Heart left ventricle (tissue), 16 donors: ENCODE measurements at regions not wholly inside any gene's neighbourhood (a gene's known extent, or its start where the extent isn't known, plus 50 kb on each side); places are given as distances from the start of the nearest gene placed in this dataset.

ENCODE experiments used
- ATAC-seq, 4 donors: fragments of 200-7000 bp; cut with Tn5 transposase; one replicate each; pipeline ENCODE4 v1.9.1; 2020 to 2022; ENCODE audit warnings: moderate library complexity in 4 of 4, mild to moderate bottlenecking in 3 of 4, moderate number of reproducible peaks in 1 of 4
- DNase-seq, 5 donors: peaks; one replicate each; pipeline ENCODE4 v3.0.0-alpha.2; 2020
- H3K27ac ChIP-seq, 12 donors: fragments of 200-600 bp; sonication (generic) in 4 of 12; one replicate each; pipeline versions ENCODE4 v1.5.0 to v1.8.0; 2016 to 2022; ENCODE audit warnings: mild to moderate bottlenecking in 2 of 12
- H3K27me3 ChIP-seq, 9 donors: fragments of 200-600 bp; sonication (generic) in 2 of 9; one replicate each; pipeline versions ENCODE4 v1.5.1 to v1.8.0; 2016 to 2022; ENCODE audit warnings: mild to moderate bottlenecking in 3 of 9
- H3K36me3 ChIP-seq, 9 donors: fragments of 200-600 bp; sonication (generic) in 2 of 9; one replicate each; pipeline versions ENCODE4 v1.5.0 to v1.8.0; 2018 to 2022; ENCODE audit warnings: mild to moderate bottlenecking in 2 of 9
- H3K4me1 ChIP-seq, 12 donors: fragments of 200-600 bp; sonication (generic) in 4 of 12; one replicate each; pipeline versions ENCODE4 v1.5.0 to v1.8.0; 2016 to 2022; ENCODE audit warnings: mild to moderate bottlenecking in 3 of 12
- H3K4me3 ChIP-seq, 12 donors: fragments of 200-600 bp; sonication (generic) in 4 of 12; one replicate each; pipeline versions ENCODE4 v1.5.0 to v1.8.0; 2017 to 2022; ENCODE audit warnings: mild to moderate bottlenecking in 9 of 12, moderate library complexity in 4 of 12
- H3K9me3 ChIP-seq, 12 donors: fragments of 200-600 bp; sonication (generic) in 4 of 12; one replicate each; pipeline versions ENCODE4 v1.5.0 to v1.8.0; 2016 to 2022; ENCODE audit warnings: mild to moderate bottlenecking in 1 of 12
- POLR2A ChIP-seq, 2 donors: fragments of 450-650 bp; IDR thresholded peaks; one replicate each; pipeline ENCODE4 v1.6.1; 2017; ENCODE audit warnings: antibody characterized with exemption in 2 of 2, mild to moderate bottlenecking in 2 of 2, moderate library complexity in 2 of 2
- WGBS, 4 donors: extraction: QIAGEN DNeasy Blood & Tissue Kit in 2 of 4; methylation state at CpG; one replicate each; pipeline versions ENCODE4 v1.1.5 to v1.1.7; 2013 to 2018; 5-methylcytosine and 5-hydroxymethylcytosine counted together
- intact Hi-C, 10 donors: fragments of 100-400 bp; cut with DNase I; formaldehyde crosslinking; loops; one replicate each; pipeline versions ENCODE4 v1.11.1 to v1.14.2; 2022
- TF ChIP-seq, protein P1 (sequence below), 12 donors: fragments of 200-600 bp; sonication (generic) in 4 of 12; IDR thresholded peaks; one replicate each; pipeline versions ENCODE4 v1.5.0 to v1.8.0; 2018 to 2022; ENCODE audit warnings: antibody characterized with exemption in 12 of 12, mild to moderate bottlenecking in 5 of 12
- donor health status: ischemic (EF 13 %, LVEDD 7.1; RV severe dilation, severe dysfunction).
- donor health status: healthy with polysubstance abuse.
- donor health status: DM: no; HTN: yes; CAD: no.
- donor health status: DM: no; HTN: no; CAD: no.
- donor health status: ischemic (EF 25% LVEDD 6.9; RV normal size, moderate dysfunction).
- donor health status: ischemic (EF 25% LVEDD 5.7; RV mildly dilated, moderate dysfunction).
- donor health status: healthy.
- donor health status: DM: yes; HTN: yes; CAD: no.
- donor health status: ischemic (EF 35%, LVEDD 5.7; RV mildly dilated, moderate dysfunction).
- donor health status: nonischemic (EF 11% LVEDD 7.7; RV severe dilation, severe dysfunction).
- donor health status: DM: yes; HTN: yes; CAD: no.
- donor health status: PGD.
- donor health status: ischemic (EF 29% LVEDD 5.4; RV normal size, mild dysfunction).
- donor health status: nonischemic (EF 23%, LVEDD 6.1; RV moderate dilation, normal function).

DNA sequence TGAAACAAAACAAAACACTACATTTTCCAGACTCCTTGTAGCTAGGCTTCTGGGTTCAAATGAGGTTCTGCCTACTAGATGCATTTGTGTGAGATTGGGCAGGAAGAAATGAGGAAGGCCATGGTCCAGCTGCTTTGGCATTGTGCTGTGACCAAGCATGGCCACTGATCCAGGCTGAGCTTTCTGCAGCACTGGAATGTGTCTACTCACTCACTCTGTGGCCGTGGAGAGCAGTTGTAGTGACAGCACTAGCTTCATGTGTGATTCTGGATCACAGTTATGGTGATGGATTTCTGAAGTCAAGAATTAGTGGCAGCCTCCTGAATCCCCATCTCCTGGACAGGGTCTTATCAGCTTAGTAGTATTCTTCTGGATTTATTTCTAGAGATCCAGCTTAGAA, 358.9 kb downstream of the GPAT3 start:
- Histone ChIP-seq H3K27me3 (no peaks in the 10 kb centered on the region), H3K9me3 (peaks cover 0 to 10% (median 0%) of the 10 kb centered on the region in 12 donors), H3K36me3 (no peaks in the 10 kb centered on the region), H3K27ac (no peak overlapping the region), H3K4me1 (no peaks in the 10 kb centered on the region), H3K4me3 (no peak overlapping the region)
- DNase-seq (no peak), ATAC-seq (no peak)
- no peak for TF ChIP-seq POLR2A (IDR thresholded peaks at IDR 0.05)
- TF ChIP-seq, protein P1, sequence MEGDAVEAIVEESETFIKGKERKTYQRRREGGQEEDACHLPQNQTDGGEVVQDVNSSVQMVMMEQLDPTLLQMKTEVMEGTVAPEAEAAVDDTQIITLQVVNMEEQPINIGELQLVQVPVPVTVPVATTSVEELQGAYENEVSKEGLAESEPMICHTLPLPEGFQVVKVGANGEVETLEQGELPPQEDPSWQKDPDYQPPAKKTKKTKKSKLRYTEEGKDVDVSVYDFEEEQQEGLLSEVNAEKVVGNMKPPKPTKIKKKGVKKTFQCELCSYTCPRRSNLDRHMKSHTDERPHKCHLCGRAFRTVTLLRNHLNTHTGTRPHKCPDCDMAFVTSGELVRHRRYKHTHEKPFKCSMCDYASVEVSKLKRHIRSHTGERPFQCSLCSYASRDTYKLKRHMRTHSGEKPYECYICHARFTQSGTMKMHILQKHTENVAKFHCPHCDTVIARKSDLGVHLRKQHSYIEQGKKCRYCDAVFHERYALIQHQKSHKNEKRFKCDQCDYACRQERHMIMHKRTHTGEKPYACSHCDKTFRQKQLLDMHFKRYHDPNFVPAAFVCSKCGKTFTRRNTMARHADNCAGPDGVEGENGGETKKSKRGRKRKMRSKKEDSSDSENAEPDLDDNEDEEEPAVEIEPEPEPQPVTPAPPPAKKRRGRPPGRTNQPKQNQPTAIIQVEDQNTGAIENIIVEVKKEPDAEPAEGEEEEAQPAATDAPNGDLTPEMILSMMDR (IDR thresholded peaks at IDR 0.05) = no peak
- intact Hi-C loops = no loop called here
- 8 to 33% (median 26%) methylated on average over 1 of the region's 1 CpG for WGBS, 4 donors

DNA sequence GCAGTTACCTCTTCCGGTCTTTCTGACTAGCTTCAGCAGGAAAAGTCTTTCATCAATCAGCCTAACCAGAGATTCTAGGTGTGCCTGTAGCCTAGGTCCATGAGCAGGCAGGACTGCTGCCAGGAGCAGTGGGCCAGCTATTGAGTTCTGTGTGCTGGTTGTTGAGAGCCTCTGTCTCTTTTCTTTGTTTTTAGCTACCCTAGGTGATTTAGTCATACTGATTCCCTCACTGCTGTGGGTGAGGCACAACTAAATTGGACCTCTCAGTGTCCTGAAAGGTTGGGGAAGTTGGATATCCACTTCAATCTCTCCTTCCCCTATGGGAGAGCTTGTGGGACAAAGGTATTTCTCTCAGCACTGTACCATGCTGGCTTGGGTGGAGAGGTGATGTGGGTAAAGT, 354.9 kb downstream of the GPAT3 start:
- intact Hi-C loops = no loop called here
- Histone ChIP-seq H3K27me3 (no peaks in the 10 kb centered on the region), H3K36me3 (no peaks in the 10 kb centered on the region), H3K4me1 (no peaks in the 10 kb centered on the region), H3K27ac (no peak overlapping the region), H3K4me3 (no peak overlapping the region), H3K9me3 (peaks cover 0 to 14% (median 0%) of the 10 kb centered on the region in 12 donors)
- DNase-seq (no peak), ATAC-seq (no peak)
- TF ChIP-seq, protein P1 (IDR thresholded peaks at IDR 0.05) = no peak
- TF ChIP-seq POLR2A (IDR thresholded peaks at IDR 0.05) = no peak
- WGBS, 4 donors = 84 to 91% (median 86%) methylated on average over 1 of the region's 1 CpG

DNA sequence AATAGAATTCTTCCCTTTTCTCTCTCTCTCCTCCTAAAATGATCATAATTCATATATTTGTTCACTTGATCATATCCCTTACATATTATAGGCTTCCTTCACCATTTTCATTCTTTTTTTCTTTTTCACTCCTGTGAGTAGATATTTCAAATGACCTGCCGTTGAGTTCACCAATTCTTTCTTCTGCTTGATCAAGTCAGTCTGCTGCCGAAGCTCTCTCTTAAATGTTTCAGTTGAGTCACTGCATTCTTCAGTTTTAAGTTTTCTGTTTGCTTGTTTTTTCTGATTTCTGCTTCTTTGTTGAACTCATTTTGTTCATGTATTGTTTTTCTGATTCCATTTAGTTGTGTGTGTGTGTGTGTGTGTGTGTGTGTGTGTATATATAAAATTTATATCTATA, 354.3 kb downstream of the GPAT3 start:
- no peaks in the 10 kb centered on the region for H3K4me1 ChIP-seq
- ATAC-seq = no peak
- no peak for TF ChIP-seq POLR2A (IDR thresholded peaks at IDR 0.05)
- TF ChIP-seq, protein P1 (IDR thresholded peaks at IDR 0.05) = no peak
- H3K4me3 ChIP-seq = no peak overlapping the region
- H3K27me3 ChIP-seq = no peaks in the 10 kb centered on the region
- no peak overlapping the region for H3K27ac ChIP-seq
- DNase-seq = no peak
- intact Hi-C loops = no loop called here
- 85 to 94% (median 89%) methylated on average over 2 of the region's 2 CpGs for WGBS, 4 donors
- H3K9me3 ChIP-seq = peaks cover 0 to 14% (median 0%) of the 10 kb centered on the region in 12 donors
- no peaks in the 10 kb centered on the region for H3K36me3 ChIP-seq

DNA sequence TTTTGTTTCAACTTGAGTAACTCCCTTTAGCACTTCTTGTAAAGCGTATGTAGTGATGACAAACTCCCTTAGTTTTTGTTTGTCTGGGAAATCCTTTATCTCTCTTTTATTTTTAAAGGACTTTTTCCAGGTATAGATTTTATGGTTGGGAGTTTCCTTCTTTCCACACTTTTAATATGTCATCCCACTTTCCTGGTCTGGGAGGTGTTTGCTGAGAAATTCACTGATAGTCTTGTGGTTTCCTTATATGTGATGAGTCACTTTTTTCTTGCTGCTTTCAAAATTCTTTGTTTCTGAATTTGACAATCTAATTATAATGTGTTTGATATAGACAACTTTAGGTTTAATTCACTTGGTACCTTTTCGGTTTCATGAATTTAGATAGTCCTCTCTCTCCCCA, 353.9 kb downstream of the GPAT3 start:
- no peak for TF ChIP-seq POLR2A (IDR thresholded peaks at IDR 0.05)
- TF ChIP-seq, protein P1 (IDR thresholded peaks at IDR 0.05) = no peak
- Histone ChIP-seq H3K27ac (no peak overlapping the region), H3K27me3 (no peaks in the 10 kb centered on the region), H3K9me3 (peaks cover 0 to 14% (median 0%) of the 10 kb centered on the region in 12 donors), H3K36me3 (no peaks in the 10 kb centered on the region), H3K4me1 (no peaks in the 10 kb centered on the region), H3K4me3 (no peak overlapping the region)
- intact Hi-C loops = no loop called here
- no peak for DNase-seq
- WGBS, 4 donors = 75 to 86% (median 81%) methylated on average over 2 of the region's 2 CpGs
- ATAC-seq = no peak
